ENCODE measurements at regions not wholly inside any gene's neighbourhood (a gene's known extent, or its start where the extent isn't known, plus 50 kb on each side); places are given as distances from the start of the nearest gene placed in this dataset.

- H4K20me1 ChIP-seq (ENCODE audit: insufficient read depth, low read length), result no peaks in the 10 kb centered on the region; the same call in 1 of the 2 replicates
- WGBS, 2 experiments (ENCODE audit: extremely low coverage in 2 of 2, insufficient read length in 1 of 2), result 97% methylated on average over 4 of the region's 9 CpGs; no CpG with 5 or more reads in 1 of the 2 experiments
- ChIA-PET CTCF (no interaction called here), POLR2A (ENCODE audit: unreplicated experiment) (no interaction called here)
- H4K91ac ChIP-seq (ENCODE audit: insufficient read depth, low read depth, low read length), result no peak overlapping the region
- no peaks in the 10 kb centered on the region; the same call in 1 of the 2 replicates for H3K9me1 ChIP-seq (ENCODE audit: insufficient read depth, low read length)
- no peaks in the 10 kb centered on the region for H3K4me1 ChIP-seq (ENCODE audit: control insufficient read depth, insufficient read depth, low read length)
- no peak overlapping the region for H3K4ac ChIP-seq (ENCODE audit: low read depth, low read length)
- in situ Hi-C loops (cut with MboI; ENCODE audit: low sequenced_read_pairs) (no loop called here), intact Hi-C loops (cut with micrococcal nuclease) (no loop called here), dilution Hi-C loops (cut with HindIII; ENCODE audit: low sequenced_read_pairs, unreplicated experiment) (no loop called here)
- H3K4me2 ChIP-seq (ENCODE audit: low read depth, low read length), result no peak overlapping the region
- peaks cover 11% of the 10 kb centered on the region for H3K27me3 ChIP-seq (ENCODE audit: control insufficient read depth, insufficient read depth, low read length)
- H2BK15ac ChIP-seq (ENCODE audit: low read depth, low read length), result no peak overlapping the region
- no peak overlapping the region for H2AFZ ChIP-seq (replicated peaks; ENCODE audit: low read length, poor library complexity)
- no peak overlapping the region for H3K18ac ChIP-seq (ENCODE audit: low read depth, low read length)
- no peak overlapping the region for H2BK20ac ChIP-seq (ENCODE audit: low read depth, low read length)
- no peak overlapping the region for H2BK120ac ChIP-seq (ENCODE audit: low read depth, low read length)
- TF ChIP-seq CTCF (conservative IDR thresholded peaks at IDR 0.05; ENCODE audit: low read depth, low read length) (no peak), CHD1 (IDR thresholded peaks at IDR 0.05; ENCODE audit: low read depth, low read length) (no peak), NFE2L2 (IDR thresholded peaks at IDR 0.05; ENCODE audit: low read depth, low read length) (no peak), RFX5 (IDR thresholded peaks at IDR 0.05; ENCODE audit: low read depth, low read length) (no peak), BHLHE40 (IDR thresholded peaks at IDR 0.05; ENCODE audit: low read depth, low read length) (no peak), CEBPB (IDR thresholded peaks at IDR 0.05; ENCODE audit: low read depth, low read length) (no peak), USF2 (IDR thresholded peaks at IDR 0.05; ENCODE audit: low read depth, low read length) (no peak), MAFK (IDR thresholded peaks at IDR 0.05; ENCODE audit: low read depth, low read length) (no peak), RAD21 (IDR thresholded peaks at IDR 0.05; ENCODE audit: low read length) (no peak), RCOR1 (IDR thresholded peaks at IDR 0.05; ENCODE audit: insufficient replicate concordance, low read length) (no peak), MXI1 (IDR thresholded peaks at IDR 0.05; ENCODE audit: borderline replicate concordance, low read depth, low read length) (no peak), SMC3 (IDR thresholded peaks at IDR 0.05; ENCODE audit: low read depth, low read length) (no peak), POLR2A (IDR thresholded peaks at IDR 0.05; ENCODE audit: low read depth, low read length) (no peak), ELK1 (IDR thresholded peaks at IDR 0.05; ENCODE audit: borderline replicate concordance, low read depth, low read length) (no peak), MAZ (IDR thresholded peaks at IDR 0.05; ENCODE audit: borderline replicate concordance, low read depth, low read length) (no peak), FOS (IDR thresholded peaks at IDR 0.05; ENCODE audit: low read depth, low read length) (no peak)
- ATAC-seq (ENCODE audit: low read depth), result no peak
- BruUV-seq (replicated peaks), result no TSS peak
- H3K27ac ChIP-seq (ENCODE audit: insufficient read depth, low read length), result no peak overlapping the region
- H4K8ac ChIP-seq (ENCODE audit: low read depth in 2 of 2, low read length in 2 of 2), result no peak overlapping the region
- H2AK9ac ChIP-seq (replicated peaks; ENCODE audit: low read depth, low read length, poor library complexity), result no peak overlapping the region
- H3K9me3 ChIP-seq (ENCODE audit: control insufficient read depth, insufficient read depth, low read length), result no peaks in the 10 kb centered on the region
- no peak overlapping the region for H2BK5ac ChIP-seq (ENCODE audit: low read depth, low read length, poor library complexity, severe bottlenecking)
- H3K36me3 ChIP-seq (ENCODE audit: control insufficient read depth, insufficient read depth, low read length), result no peaks in the 10 kb centered on the region
- H3K9ac ChIP-seq (ENCODE audit: low read depth, low read length), result no peak overlapping the region
- no peaks in the 10 kb centered on the region for H3K79me1 ChIP-seq (ENCODE audit: low read depth in 1 of 2, low read length in 2 of 2)
- H3K23ac ChIP-seq (ENCODE audit: low read depth, low read length), result no peak overlapping the region
- H3K56ac ChIP-seq (ENCODE audit: extremely low read depth, insufficient read depth, low read length), result no peak overlapping the region
- no peak overlapping the region for H3K4me3 ChIP-seq (ENCODE audit: insufficient read depth, low read depth, low read length)
- DNase-seq, result no peak
- H4K5ac ChIP-seq (ENCODE audit: low read depth, low read length), result no peak overlapping the region
- no peak overlapping the region for H3K14ac ChIP-seq (replicated peaks; ENCODE audit: low read depth, low read length)
- no peak overlapping the region for H2AK5ac ChIP-seq (ENCODE audit: low read depth, low read length)
These were observed 496.7 kb downstream of the SHQ1 start for GRCh38 chr3:72351536-72351935.

Measured in IMR-90 (cell line).